Prostate gland (tissue), 2 donors: ENCODE measurements at regions not wholly inside any gene's neighbourhood (a gene's known extent, or its start where the extent isn't known, plus 50 kb on each side); places are given as distances from the start of the nearest gene placed in this dataset.

Experiments used
- CTCF ChIP-seq, 4 experiments: fragments of 200-600 bp in 2 of 4; fragments of 450-650 bp in 2 of 4; sonication (generic) in 2 of 4; IDR thresholded peaks; 1 replicate in 3 of 4; 2 replicates in 1 of 4; pipeline ENCODE4 v1.5.1; 2016 to 2019; ENCODE audit warnings: antibody characterized with exemption in 4 of 4, mild to moderate bottlenecking in 2 of 4, moderate library complexity in 2 of 4
- POLR2A ChIP-seq: fragments of 450-650 bp; IDR thresholded peaks from one replicate; pipeline ENCODE4 v1.6.1; 2016; ENCODE audit warnings: antibody characterized with exemption, mild to moderate bottlenecking
- POLR2AphosphoS5 ChIP-seq: sonication (generic); formaldehyde crosslinking; IDR thresholded peaks from one replicate; pipeline ENCODE4 v1.6.1; 2017; ENCODE audit warnings: antibody characterized with exemption

GRCh38 chr4:72631296-72631695 lies 62.3 kb upstream of the ADAMTS3 start:
- no peak for TF ChIP-seq CTCF (IDR thresholded peaks at IDR 0.05)
- no peak for TF ChIP-seq POLR2AphosphoS5
- no peak for TF ChIP-seq POLR2A
